Tibial nerve (tissue), 3 donors: ENCODE measurements at regions not wholly inside any gene's neighbourhood (a gene's known extent, or its start where the extent isn't known, plus 50 kb on each side); places are given as distances from the start of the nearest gene placed in this dataset.

Source experiments
- CTCF ChIP-seq, 5 experiments: fragments of 200-600 bp in 3 of 5; fragments of 450-650 bp in 2 of 5; sonication (generic) in 3 of 5; IDR thresholded peaks; one replicate each; pipeline ENCODE4 v1.5.1; 2016 to 2019; ENCODE audit warnings: antibody characterized with exemption in 5 of 5, mild to moderate bottlenecking in 3 of 5, moderate library complexity in 2 of 5
- POLR2A ChIP-seq, 2 donors: fragments of 450-650 bp; IDR thresholded peaks; one replicate each; pipeline ENCODE4 v1.6.1; 2017; ENCODE audit warnings: antibody characterized with exemption in 2 of 2, mild to moderate bottlenecking in 2 of 2, moderate library complexity in 2 of 2

DNA sequence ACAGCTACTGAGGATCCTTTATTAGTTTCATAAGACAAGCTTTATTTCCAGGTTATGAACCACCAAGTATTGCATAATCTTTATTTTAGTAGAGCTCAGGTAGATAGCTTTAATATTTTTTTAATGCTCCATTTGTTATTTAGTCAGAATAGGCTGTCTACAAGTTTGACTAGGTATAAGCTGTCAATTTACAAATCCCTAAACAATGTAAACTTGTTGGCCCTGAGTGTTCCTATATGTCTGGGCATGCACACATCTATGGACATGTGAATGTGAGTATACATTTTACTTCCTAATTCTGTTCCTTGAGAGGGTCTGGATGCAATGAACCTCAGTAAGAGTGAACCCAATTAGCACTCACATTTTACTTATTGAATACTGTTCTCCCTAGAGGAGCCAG is 722.2 kb upstream of the PTPRD start:
- TF ChIP-seq POLR2A (IDR thresholded peaks at IDR 0.05) = no peak
- no peak for TF ChIP-seq CTCF (IDR thresholded peaks at IDR 0.05)
